ENCODE measurements at regions not wholly inside any gene's neighbourhood (a gene's known extent, or its start where the extent isn't known, plus 50 kb on each side); places are given as distances from the start of the nearest gene placed in this dataset.

DNA sequence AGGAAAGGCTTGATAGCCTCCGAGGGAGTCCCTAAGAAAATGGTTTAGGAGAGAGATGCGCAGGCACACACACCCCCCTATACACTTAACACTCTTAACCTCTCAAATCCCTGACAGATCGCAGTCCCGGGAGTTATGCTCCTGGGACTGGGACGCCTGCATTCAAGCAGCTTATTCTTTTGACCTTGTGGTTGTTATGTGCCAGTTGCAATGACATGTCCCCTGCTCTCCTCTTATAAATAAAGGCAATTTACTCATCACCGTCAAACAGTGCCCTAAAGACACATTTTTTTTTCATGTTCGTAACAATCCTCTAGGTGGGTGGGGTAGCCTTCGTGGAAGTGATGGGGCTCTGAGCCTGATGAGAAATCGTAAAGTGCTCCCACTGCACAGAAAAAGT is 162.2 kb downstream of the LRRC30 start:
- in situ Hi-C loops (cut with HindIII; ENCODE audit: low pct_ligation_motif_present, low pct_unique_long_range_greater_than_20kb, low sequenced_read_pairs), result no loop called here
- DNase-seq, result no peak

DNA sequence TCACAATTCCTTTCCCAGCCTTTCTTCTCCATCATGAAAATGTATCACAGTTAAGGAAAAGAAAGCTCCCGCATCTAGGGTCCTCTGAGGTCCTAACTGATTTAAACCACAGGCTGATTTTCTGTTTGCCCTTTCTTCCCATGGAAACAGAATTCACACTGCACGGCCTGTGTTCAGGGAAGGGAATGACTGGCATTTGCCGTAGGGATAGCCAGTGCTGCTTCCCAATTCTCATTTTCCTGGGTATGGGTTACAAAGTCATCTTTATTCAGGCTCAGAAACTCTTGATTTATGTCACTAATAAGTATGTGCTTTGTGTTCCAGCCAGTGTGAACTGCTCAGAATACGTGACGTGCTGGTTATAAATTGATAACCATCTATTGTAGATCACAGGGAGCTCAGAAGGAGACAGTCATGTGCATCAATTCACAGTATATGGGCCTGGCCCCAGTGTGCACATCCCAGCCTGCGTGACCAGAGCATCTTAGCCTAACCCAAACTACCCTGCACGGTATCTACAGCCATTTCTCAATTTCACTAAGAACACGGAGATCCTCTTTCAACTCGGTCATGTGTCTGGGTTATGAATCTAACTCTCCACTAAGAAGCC is 163.3 kb downstream of the LRRC30 start:
- DNase-seq, result no peak
- in situ Hi-C loops (cut with HindIII; ENCODE audit: low pct_ligation_motif_present, low pct_unique_long_range_greater_than_20kb, low sequenced_read_pairs), result no loop called here

DNA sequence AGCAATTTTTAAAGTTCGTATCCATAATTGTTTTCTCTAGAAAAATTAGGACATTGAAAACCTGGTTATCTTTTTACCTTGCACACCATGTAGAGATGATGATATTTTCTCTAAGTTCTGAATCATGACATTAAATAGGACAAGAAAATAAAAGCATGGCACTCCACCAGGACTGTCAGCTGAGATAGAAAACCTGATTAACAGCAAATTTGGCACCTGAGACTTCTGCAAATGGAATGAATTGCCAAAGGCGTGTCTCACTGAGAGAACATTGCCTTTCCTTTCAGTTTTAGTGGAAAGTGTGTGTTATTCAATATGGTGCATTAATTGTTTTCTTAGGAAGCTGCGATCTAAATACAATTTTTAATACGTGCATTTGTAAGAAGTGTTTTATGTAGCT is 164.7 kb downstream of the LRRC30 start:
- in situ Hi-C loops (cut with HindIII; ENCODE audit: low pct_ligation_motif_present, low pct_unique_long_range_greater_than_20kb, low sequenced_read_pairs), result no loop called here
- no peak for DNase-seq

DNA sequence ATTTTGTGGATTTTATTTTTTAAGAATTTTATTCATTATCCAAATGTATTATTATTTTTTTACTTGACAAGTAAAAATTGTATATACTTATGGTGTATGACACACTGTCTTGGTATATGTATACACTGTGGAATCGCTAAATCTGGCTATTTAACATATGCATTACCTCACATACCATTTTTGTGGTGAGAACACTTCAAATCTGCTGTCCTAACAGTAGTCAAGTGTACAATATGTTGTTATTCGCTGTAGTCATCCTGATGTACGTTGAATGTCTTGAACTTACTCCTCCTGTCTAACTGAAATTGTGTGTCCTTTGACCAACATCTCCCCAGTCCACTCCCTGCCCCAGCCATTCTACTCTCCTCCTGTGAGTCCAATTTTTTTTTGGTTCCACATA is 153.2 kb upstream of the PTPRM start:
- DNase-seq, result no peak

DNA sequence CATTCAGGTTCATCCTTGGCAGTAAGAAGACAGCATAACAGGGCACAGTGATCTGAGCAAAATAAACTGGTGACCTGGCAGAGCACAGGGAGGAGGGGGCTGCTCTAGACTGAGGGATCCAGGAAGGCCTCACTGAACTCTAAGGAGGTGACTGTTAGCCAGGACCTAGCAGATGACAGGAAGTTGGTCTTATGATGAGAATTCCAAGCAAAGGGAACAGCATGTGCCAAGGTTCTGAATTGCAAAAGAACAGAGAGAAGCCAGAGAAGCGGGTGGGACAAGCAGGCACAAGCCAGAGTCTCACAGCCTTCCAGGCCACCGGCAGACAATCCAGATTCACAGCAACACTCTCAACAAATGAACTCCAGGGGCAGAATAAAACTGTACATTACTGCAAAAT is 152.7 kb upstream of the PTPRM start:
- in situ Hi-C loops (cut with HindIII; ENCODE audit: low pct_ligation_motif_present, low pct_unique_long_range_greater_than_20kb, low sequenced_read_pairs), result no loop called here
- DNase-seq, result no peak

More for the DNA sequence above, 153.2 kb upstream of the PTPRM start:
- in situ Hi-C loops (cut with HindIII; ENCODE audit: low pct_ligation_motif_present, low pct_unique_long_range_greater_than_20kb, low sequenced_read_pairs), result no loop called here

DNA sequence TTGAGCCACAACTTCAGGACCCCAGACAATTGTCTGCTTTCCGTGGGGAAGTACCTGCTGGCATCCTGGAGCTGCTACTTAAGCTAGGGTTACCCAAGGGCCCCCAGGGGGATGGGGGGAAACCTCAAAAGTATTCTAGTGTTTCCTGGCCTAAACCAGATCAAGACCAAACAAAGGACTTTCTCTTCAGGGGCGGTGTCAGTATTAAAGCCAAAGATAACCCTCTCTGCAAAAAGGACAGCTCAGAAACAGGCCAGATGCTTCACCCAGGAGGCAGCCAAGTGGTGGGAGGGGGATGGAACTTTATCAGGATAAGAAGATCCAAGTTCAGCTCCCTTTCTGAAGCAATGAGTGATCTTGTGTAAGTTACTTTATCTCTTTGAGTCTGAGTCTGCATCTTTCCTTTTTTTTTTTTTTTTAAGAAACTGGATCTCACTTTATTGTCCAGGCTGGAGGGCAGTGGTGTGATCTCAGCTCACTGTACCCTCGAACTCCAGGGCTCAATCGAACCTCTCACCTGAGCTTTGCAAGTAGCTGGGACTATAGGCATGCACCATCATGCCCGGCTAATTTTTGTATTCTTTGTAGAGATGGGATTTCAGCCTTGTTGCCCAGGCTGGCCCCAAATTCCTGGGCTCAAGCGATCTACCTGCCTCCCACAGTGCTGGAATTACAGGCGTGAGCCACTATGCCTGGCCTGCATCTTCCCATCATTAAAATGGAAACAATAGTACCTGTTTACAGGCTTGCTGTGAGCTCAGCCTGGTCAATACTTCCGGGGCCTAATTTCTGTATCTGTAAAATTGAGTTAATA is 151.8 kb upstream of the PTPRM start:
- in situ Hi-C loops (cut with HindIII; ENCODE audit: low pct_ligation_motif_present, low pct_unique_long_range_greater_than_20kb, low sequenced_read_pairs), result no loop called here

DNA sequence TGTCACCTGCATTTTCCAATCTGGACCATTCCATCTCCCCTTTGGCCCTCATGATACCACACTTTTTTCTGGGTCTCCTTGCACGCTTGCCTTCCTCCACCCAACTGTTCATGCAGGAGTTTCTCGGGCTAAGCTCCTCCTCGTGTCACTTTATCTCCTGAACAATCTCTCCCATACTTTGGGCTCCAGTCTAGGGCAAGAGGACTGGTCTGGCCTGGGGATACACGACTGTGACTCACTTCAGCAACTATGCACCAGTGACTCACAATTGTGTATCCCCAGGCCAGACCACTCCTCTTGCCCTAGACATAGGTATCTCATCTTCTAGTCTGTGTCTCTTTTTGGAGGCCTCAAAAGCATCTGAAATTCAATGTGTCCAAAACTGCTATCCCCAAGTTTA is 149.4 kb upstream of the PTPRM start:
- DNase-seq, result no peak
- in situ Hi-C loops (cut with HindIII; ENCODE audit: low pct_ligation_motif_present, low pct_unique_long_range_greater_than_20kb, low sequenced_read_pairs), result no loop called here

More for the DNA sequence above, 151.8 kb upstream of the PTPRM start:
- no peak for DNase-seq

DNA sequence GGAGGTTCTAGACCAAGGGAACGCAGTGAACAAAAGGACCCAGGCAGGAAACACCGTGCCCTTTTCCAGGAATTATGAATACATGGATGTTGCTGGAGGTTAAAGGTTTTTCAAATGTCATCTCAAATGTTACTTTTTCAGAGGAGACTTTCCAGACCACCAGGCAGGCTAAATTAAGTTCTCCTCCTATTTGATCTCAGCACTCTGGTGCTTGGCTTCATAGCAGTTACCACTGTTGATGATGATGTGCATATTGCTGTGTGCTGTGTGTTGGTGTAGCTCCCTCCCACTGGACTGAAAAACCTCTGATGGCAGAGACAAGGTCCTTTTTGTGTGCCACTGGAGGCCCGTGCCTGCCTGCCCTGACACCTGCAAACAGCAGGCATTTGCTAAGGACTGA is 137.3 kb upstream of the PTPRM start:
- DNase-seq, result no peak
- in situ Hi-C loops (cut with HindIII; ENCODE audit: low pct_ligation_motif_present, low pct_unique_long_range_greater_than_20kb, low sequenced_read_pairs), result no loop called here

DNA sequence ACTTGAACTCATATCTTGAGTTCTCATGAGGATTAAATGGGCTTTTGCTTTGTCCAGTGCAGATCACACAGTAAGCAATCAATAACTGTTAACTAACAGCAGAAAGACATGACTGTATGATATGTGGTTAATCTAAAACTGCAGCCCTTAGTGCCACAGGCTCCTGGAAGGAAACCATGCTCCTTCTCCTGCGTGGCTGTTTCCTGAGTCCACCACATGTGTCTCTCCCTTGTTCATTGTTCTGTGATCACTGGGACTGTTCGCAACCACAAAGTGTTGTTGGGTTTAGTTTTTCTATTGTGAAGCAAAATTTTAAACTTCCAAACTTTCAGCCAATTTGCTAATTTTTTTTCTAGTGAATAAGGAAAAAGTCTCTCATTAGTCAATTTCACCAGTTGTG is 130.9 kb upstream of the PTPRM start:
- in situ Hi-C loops (cut with HindIII; ENCODE audit: low pct_ligation_motif_present, low pct_unique_long_range_greater_than_20kb, low sequenced_read_pairs), result no loop called here
- DNase-seq, result no peak

DNA sequence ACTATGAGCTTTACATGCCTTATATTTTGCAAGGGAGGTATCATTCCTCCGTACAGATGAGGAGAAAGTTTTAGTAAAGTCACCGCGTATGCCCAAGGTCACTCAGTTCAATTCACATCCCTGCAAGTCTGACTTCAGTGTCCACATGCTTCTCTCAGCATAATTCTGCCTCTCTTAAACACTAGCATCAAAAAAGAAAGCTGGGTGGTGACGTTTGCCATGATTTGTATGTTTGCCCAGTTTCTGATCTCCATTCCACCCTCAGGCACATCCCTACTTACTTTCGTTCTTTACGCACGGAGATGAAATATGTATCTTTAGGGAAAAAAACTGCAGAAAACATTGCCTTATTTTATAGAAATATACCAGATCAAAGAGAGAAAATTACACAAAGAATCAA is 129.2 kb upstream of the PTPRM start:
- in situ Hi-C loops (cut with HindIII; ENCODE audit: low pct_ligation_motif_present, low pct_unique_long_range_greater_than_20kb, low sequenced_read_pairs), result no loop called here
- DNase-seq, result no peak

DNA sequence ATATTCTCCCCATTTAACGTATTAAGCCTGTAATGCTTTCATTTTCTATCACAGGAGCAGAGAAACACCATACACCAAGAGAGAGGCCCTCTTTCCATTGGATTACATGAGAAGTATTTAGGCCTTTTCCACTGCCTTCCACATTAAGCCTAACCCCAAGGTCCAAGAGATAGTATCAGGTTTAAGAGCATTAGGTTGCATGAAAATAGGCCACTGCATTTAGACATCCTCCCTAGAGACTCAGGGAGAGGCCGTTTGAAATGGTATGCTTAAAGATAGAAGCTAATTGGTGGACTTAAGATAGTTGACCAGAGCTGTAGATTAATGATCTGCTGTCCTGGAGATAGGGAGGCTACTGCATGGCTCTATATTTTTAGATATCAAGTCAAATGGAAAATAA is 128.5 kb upstream of the PTPRM start:
- no peak for DNase-seq
- in situ Hi-C loops (cut with HindIII; ENCODE audit: low pct_ligation_motif_present, low pct_unique_long_range_greater_than_20kb, low sequenced_read_pairs), result no loop called here

DNA sequence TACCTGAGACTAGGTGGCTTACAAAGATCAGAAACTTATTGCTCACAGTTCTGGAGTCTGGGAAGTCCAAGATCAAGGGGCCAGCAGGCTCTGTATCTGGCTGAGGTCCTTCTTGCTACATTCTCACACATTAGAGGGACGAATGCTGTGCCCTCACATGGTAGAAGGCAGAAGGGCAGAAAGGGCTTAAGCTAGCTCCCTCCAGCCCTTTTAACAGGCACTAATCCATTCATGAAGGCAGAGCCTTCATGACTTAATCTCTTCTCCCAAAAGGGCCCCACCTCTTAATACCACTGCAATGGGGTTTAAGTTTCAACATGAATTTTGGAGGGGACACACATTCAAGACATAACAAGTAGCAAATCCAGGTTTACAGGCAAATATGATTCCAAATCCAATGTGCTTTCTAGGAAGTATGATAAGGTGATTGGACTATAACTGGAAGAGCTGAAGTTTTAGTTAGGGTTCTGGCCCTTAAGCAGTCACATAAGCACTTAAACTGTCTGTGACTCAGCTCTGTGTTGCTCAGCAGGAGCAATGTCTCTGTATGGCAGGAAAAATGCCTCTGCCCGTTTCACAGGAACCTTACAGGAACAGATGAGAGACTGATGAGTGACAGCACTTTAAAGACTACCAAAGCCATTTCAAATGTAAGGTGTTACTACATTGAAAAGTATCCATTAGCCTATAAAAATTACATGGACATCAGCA is 119.6 kb upstream of the PTPRM start:
- DNase-seq, result no peak
- in situ Hi-C loops (cut with HindIII; ENCODE audit: low pct_ligation_motif_present, low pct_unique_long_range_greater_than_20kb, low sequenced_read_pairs), result no loop called here

DNA sequence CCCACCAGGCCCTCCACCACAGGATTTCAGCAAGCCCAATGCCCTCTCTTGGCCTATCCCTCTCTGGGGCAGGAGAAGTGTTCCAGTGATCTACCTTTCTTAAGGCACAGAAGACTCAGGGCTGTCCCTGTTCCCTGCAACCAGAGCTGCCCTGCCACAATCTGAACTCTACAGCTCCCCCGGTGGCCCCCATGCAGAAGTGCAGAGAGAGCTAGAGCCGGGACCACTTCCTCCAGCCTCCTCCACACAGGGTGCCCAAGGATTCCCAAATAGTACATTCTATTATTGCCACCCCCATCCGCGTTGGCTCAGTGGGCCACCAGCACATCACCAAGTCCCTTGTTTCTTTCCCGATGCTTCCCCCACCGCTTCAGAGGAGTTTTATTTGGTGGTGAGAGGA is 114.8 kb upstream of the PTPRM start:
- peak; percentile 30 for DNase-seq
- in situ Hi-C loops (cut with HindIII; ENCODE audit: low pct_ligation_motif_present, low pct_unique_long_range_greater_than_20kb, low sequenced_read_pairs), result no loop called here

DNA sequence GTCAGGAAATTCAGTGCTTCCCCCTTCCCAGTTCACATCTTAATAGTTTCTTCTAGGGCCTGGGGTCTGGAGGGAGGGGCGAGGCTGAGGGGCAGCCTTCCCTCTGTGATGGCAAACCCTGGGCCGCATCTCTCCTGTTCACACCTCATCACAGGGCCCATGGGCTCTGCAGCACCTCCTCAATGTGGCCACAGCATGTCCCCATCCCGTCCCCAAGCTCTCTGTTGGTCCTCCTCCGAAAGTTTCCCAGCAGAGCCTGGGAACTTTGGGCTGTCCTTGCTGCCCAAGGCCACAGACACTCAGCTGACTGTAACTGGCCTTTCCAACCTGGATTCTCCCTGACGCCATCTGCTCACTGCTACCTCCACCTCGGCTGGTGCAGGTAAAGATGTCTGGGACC is 112.7 kb upstream of the PTPRM start:
- DNase-seq, result no peak
- in situ Hi-C loops (cut with HindIII; ENCODE audit: low pct_ligation_motif_present, low pct_unique_long_range_greater_than_20kb, low sequenced_read_pairs), result no loop called here

DNA sequence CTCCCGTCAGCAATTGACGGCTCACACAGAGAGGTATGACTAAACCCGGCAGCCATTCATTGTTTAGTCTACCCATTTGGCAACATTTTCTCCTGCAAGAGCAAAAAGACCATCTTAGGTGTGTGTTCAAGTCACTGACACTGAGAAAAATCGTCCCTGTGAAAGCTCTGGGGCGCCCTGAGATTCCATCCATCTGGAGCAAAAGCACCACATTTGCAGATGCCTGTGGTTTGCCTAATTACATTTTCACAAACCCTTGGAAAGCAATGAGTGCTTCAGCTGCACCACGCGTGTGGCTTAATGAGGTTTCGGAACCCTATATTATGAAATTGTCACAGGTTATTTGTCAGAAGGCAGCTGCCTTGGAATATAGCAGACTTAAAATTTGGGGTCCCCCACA is 110.7 kb upstream of the PTPRM start:
- DNase-seq, result no peak
- in situ Hi-C loops (cut with HindIII; ENCODE audit: low pct_ligation_motif_present, low pct_unique_long_range_greater_than_20kb, low sequenced_read_pairs), result no loop called here

DNA sequence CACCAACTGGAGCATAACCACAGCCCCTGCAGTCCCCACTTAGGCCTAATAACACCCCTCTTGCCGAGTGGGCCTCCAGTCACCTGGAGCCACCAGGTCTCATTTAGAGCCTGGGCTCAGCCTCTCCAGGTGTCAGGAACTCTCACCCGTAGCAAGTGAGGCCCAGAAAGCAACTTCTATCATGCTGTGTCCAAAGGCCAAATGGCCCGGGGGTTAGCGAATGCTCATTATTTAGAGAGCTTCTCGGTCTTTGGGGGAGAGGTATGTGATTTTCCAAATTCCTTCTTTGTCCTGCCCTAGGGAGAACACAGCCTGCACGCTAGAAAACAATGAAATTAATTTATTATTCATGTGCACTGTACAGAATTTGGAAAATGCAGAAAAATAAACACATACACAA is 109.9 kb upstream of the PTPRM start:
- in situ Hi-C loops (cut with HindIII; ENCODE audit: low pct_ligation_motif_present, low pct_unique_long_range_greater_than_20kb, low sequenced_read_pairs), result no loop called here
- no peak for DNase-seq

DNA sequence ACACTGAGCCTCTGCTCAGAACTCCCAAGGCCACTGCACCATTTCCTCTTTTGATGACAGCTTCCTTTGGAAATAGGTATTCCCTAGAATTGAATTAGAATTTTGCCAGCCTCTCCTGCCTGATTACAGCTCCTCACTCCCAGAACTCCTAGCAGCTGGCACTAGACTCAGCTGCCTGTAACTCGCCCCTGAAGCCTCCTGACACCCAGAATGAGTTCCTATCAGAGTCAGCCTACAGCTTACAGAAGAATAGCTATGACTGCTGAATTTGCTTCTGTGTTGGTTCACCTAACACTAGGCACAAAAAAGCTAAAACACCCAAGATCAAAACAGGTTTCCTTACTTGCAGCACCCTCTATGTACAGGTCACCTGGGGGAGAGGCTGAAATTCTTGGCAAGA is 108.2 kb upstream of the PTPRM start:
- in situ Hi-C loops (cut with HindIII; ENCODE audit: low pct_ligation_motif_present, low pct_unique_long_range_greater_than_20kb, low sequenced_read_pairs), result no loop called here
- no peak for DNase-seq

DNA sequence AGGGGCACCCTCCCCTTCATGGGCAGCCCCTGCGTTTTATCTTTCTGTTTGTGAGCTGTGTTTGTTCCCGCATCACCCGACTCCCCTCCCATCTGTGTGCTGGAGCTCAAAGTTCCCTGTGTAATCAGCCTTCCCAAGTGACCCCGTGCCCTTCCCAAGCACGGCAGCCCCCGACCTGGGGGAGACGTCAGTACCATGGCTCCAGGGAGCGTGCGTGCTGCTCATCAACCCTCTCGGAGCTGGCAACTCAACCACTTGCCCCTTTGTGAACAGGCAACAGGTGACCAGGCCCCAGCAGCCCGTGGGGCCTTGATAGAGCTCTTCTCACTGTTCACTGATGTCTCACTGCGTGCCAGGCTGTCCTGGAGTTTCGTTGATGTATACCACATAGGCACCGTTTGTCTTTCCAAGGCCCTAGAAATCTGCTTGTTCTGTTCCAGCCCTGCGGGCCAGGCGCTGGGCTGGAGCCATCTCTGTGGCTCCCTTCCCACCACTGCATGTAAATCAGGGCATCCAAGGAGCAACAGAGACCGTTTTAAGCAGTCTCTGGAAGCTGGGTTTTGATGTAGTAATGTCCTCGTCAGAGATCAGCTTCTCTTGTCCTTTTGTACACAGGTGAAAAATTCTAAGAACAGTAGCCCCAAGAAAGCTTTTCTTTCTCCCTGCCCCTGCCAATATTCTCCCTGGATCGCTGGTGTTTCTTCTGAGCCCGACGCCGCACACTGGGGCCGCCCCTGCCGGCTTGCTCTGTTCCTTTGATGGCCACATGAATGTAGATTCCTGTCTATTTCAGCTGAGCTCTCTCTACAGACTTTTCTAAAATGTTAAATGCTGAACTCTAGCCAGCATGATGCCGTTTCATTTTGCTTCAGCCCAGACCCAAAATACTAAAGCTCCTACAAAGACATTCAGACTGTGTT is 107.0 kb upstream of the PTPRM start:
- in situ Hi-C loops (cut with HindIII; ENCODE audit: low pct_ligation_motif_present, low pct_unique_long_range_greater_than_20kb, low sequenced_read_pairs), result no loop called here

More for the DNA sequence above, 107.0 kb upstream of the PTPRM start:
- no peak for DNase-seq

All from ACHN (cell line).